ENCODE measurements at regions not wholly inside any gene's neighbourhood (a gene's known extent, or its start where the extent isn't known, plus 50 kb on each side); places are given as distances from the start of the nearest gene placed in this dataset.

DNA sequence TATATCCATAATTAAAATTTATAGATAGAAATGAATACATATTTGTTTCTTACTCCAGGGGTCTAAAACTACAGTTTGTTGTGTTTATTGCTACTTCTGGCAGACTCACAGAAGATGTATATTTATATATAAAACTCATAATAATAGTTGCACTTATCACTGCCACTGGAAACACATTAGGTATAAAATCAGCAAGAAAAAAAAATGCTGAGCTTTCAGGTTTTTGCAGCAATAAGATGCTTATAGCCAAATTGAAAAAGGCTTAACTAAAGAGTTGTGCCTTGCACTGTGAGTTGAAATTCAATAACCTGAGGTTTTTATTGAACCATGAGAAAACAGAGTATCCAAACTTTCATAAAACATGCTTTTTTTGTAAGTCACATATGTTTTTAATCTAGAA lies 623.9 kb upstream of the CRIM1 start (continued):
- TF ChIP-seq CREM (IDR thresholded peaks at IDR 0.05; ENCODE audit: low read depth) (no peak), IKZF2 (IDR thresholded peaks at IDR 0.05) (no peak), EED (IDR thresholded peaks at IDR 0.05; ENCODE audit: low read depth) (no peak), JUND (IDR thresholded peaks at IDR 0.05; ENCODE audit: low read depth, low read length) (no peak), HSF1 (IDR thresholded peaks at IDR 0.05; ENCODE audit: low read depth, low read length) (no peak), NRF1 (conservative IDR thresholded peaks at IDR 0.05; ENCODE audit: low read depth, low read length) (no peak), BHLHE40 (IDR thresholded peaks at IDR 0.05; ENCODE audit: borderline replicate concordance in 1 of 2, low read depth in 2 of 2, low read length in 1 of 2) (no peak), YY1 (IDR thresholded peaks at IDR 0.05; ENCODE audit: low read depth, low read length) (no peak), MYC (IDR thresholded peaks at IDR 0.05; ENCODE audit: insufficient read depth, insufficient read length, insufficient replicate concordance, low read length, severe bottlenecking) (no peak), RELB (IDR thresholded peaks at IDR 0.05; ENCODE audit: low read depth) (no peak)

GRCh38 chr2:35714883-35715282 lies 640.7 kb upstream of the CRIM1 start:
- Histone ChIP-seq H3K27ac (ENCODE audit: control insufficient read depth, insufficient read depth) (no peak overlapping the region), H3K9me3 (replicated peaks; ENCODE audit: control insufficient read depth, insufficient read depth, low read length) (no peaks in the 10 kb centered on the region), H3K9ac (ENCODE audit: control insufficient read depth, insufficient read depth, low read length) (no peak overlapping the region), H3K79me2 (ENCODE audit: control insufficient read depth, insufficient read depth, low read length) (no peaks in the 10 kb centered on the region), H3K4me3 (no peak overlapping the region), H3K4me1 (ENCODE audit: control insufficient read depth, insufficient read depth, low read length) (no peaks in the 10 kb centered on the region), H2AFZ (ENCODE audit: control insufficient read depth, low read depth, low read length) (no peak overlapping the region), H3K4me2 (ENCODE audit: control insufficient read depth, insufficient read depth) (no peak overlapping the region), H4K20me1 (ENCODE audit: control insufficient read depth, insufficient read depth) (no peaks in the 10 kb centered on the region), H3K27me3 (replicated peaks in 1 of 2; ENCODE audit: control insufficient read depth in 2 of 2, insufficient read depth in 2 of 2, low read length in 1 of 2) (no peaks in the 10 kb centered on the region), H3K36me3 (ENCODE audit: control insufficient read depth in 2 of 2, insufficient read depth in 2 of 2, low read length in 1 of 2) (no peaks in the 10 kb centered on the region)
- in situ Hi-C loops (cut with MboI): no loop called here
- no peak for DNase-seq (ENCODE audit: low read depth, low spot score)
- ChIA-PET RAD21 (ENCODE audit: unreplicated experiment) (no interaction called here), POLR2A (no interaction called here), SMC1A (ENCODE audit: uncharacterized antibody, unreplicated experiment) (no interaction called here), CTCF (no interaction called here)
- FAIRE-seq: no peak
- no peak for ATAC-seq
- intact Hi-C loops (cut with micrococcal nuclease; ENCODE audit: unreplicated experiment): no loop called here
- BruUV-seq (replicated peaks): no TSS peak
- 1% methylated on average over 3 of the region's 3 CpGs for WGBS (ENCODE audit: insufficient coverage, insufficient replicate concordance, low lambda C conversion rate, missing lambda C conversion rate)
- no peak for TF ChIP-seq SIX5 (IDR thresholded peaks at IDR 0.05; ENCODE audit: low read depth, low read length, severe bottlenecking)
- TF ChIP-seq NR2F1 (conservative IDR thresholded peaks at IDR 0.05): no peak
- TF ChIP-seq CREM (IDR thresholded peaks at IDR 0.05; ENCODE audit: low read depth): no peak
- TF ChIP-seq IRF4 (IDR thresholded peaks at IDR 0.05; ENCODE audit: low read depth, low read length): no peak
- TF ChIP-seq MEF2A (IDR thresholded peaks at IDR 0.05; ENCODE audit: insufficient read depth, low read depth, low read length): no peak
- no peak for TF ChIP-seq EGR1 (IDR thresholded peaks at IDR 0.05; ENCODE audit: borderline replicate concordance in 1 of 2, low read depth in 2 of 2, low read length in 2 of 2)
- no peak for TF ChIP-seq PAX8 (IDR thresholded peaks at IDR 0.05)
- no peak for TF ChIP-seq POLR2AphosphoS5 (IDR thresholded peaks at IDR 0.05; ENCODE audit: low read length)
- TF ChIP-seq MAX (IDR thresholded peaks at IDR 0.05; ENCODE audit: low read depth, low read length): no peak
- no peak for TF ChIP-seq TAF1 (IDR thresholded peaks at IDR 0.05; ENCODE audit: borderline replicate concordance, low read depth, low read length)
- no peak for TF ChIP-seq MYC (IDR thresholded peaks at IDR 0.05; ENCODE audit: insufficient read depth, insufficient read length, insufficient replicate concordance, low read length, severe bottlenecking)
- no peak for TF ChIP-seq TCF7 (IDR thresholded peaks at IDR 0.05; ENCODE audit: borderline replicate concordance)
- no peak for TF ChIP-seq RFX5 (IDR thresholded peaks at IDR 0.05; ENCODE audit: low read depth, low read length)
- no peak for TF ChIP-seq SMAD1 (IDR thresholded peaks at IDR 0.05; ENCODE audit: low read depth, partially characterized antibody)
- no peak for TF ChIP-seq PML (IDR thresholded peaks at IDR 0.05; ENCODE audit: low read length)

Measured in GM12878 (cell line).